HS-27A (cell line): ENCODE measurements at regions not wholly inside any gene's neighbourhood (a gene's known extent, or its start where the extent isn't known, plus 50 kb on each side); places are given as distances from the start of the nearest gene placed in this dataset.
"Not testable (repeated sequence)": the region's sequence is repeated elsewhere in the genome, so short reads cannot be mapped to it uniquely, and the experiment has no call there.

Experiments used
- DNase-seq: peaks from one replicate; pipeline ENCODE4 v3.0.0-alpha.2; 2012; ENCODE audit warnings: low read depth, missing footprints

DNA sequence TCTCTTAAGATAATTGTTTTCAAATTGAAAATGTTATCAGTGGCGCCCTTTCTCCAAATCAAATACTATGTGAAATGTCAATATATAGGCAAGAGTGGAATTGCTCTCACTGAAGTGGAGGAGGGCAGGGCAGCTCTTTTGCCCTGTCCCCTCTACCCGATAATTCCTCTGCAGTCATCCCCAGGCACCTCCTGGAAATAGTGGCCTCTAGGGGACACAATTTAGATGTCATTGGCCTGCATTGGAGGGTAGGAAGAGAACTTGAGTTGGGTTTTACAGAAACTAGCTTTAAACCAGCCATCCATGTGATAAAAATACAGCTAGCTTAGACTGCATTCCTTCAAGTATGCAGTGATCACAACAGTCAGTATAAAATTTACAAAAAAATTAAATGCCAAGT is 288.9 kb downstream of the EDEM1 start:
- no peak for DNase-seq

DNA sequence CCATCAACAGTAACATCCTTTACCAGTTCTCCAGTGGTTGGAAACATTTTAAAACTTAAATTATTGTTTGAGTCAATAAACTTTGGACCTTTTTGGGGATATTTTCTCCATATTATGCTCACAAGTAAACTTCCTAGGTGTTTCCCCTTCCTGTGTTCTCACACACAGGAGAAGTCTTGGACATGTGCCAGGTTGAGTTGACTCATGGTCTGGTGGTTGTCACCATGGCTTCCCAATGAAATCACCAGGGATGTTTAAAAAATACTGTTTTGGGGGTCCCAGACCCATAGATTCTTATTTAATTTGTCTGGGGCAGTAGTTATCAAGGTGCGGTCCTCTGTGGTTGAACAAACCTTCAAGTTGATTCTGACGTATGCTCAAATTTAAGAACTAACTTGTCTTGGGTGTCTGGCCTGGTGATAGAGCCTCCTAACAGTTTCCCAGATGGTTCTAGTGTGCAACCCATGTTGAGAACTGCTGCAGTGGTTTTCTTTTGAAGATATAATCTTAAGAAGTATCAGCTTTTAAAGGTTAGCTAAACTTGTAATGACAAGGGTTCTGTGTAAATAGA is 291.8 kb downstream of the EDEM1 start:
- DNase-seq: no peak

DNA sequence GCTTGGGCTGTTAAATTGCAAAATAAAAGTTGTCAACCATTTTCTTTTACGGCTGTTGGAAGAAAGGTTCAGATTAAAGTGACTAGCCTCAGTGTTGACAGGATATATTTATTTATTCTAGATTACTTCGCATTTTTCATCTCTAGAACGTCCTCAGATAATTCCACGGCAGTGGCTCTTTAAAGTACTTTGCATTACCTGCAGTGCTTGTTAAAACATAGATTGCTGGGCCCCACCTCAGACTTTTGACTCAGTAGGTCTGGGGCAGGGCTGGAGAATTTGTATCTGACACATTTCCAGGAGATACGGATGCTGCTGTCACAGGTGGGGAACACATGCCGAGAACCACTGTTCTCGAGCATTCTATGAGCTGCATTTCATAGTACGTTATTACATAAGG is 292.7 kb downstream of the EDEM1 start:
- no peak for DNase-seq

DNA sequence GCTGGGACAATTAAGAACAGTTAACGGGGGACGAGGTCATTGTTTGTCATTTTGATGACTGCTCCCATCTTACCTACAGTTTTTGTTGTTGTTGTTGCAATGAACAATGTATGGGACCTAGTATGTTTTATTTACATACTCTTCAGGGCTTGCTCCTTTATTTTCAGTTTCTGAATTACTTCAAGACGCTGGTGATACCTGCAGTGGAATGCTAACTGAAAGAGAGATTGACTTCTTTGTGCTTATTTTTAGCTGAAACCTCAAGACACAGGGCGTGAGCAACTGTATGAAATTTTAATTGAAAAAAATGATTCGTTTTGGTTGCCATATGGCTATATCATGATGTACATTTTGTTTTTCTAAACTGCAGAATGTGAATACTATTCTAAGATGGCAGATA is 297.9 kb downstream of the EDEM1 start:
- DNase-seq: no peak

DNA sequence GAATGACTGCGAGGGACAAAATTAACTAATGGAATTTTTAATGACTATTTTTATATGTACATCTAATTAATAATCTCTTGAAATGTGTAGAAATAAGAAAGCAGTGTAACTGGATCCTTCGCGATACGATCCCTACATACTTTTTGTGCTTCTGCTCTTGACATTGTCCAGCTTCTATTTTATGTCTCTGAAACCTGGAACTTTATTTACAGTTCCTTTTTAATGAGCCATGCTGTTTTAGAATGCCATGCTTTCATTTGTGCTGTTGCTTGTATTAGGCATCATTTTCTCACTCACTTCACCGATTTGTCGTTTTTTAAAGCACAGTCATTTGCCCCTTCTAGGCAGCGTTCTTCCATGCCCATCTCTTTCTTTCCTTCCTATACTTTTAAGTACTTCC is 301.3 kb downstream of the EDEM1 start:
- no peak for DNase-seq

DNA sequence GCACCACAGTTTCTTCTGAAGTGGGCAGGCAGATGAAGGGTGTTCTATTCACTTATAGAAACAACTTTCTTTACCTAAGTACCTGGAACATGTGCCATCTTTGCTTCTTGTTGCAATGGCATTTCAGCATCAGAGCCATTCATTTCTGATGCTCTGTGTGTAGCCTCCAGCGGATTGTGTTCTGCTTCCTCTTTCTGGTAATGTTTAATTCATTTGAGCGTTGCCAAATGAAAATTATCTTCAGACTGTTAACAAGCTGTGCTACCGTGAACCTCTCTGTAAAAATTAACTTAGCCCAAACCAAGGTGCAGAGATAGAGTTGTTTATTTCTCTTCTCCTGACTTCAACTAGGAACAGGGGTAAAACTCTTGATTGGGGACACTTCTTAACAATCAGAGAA is 302.0 kb downstream of the EDEM1 start:
- no peak for DNase-seq

DNA sequence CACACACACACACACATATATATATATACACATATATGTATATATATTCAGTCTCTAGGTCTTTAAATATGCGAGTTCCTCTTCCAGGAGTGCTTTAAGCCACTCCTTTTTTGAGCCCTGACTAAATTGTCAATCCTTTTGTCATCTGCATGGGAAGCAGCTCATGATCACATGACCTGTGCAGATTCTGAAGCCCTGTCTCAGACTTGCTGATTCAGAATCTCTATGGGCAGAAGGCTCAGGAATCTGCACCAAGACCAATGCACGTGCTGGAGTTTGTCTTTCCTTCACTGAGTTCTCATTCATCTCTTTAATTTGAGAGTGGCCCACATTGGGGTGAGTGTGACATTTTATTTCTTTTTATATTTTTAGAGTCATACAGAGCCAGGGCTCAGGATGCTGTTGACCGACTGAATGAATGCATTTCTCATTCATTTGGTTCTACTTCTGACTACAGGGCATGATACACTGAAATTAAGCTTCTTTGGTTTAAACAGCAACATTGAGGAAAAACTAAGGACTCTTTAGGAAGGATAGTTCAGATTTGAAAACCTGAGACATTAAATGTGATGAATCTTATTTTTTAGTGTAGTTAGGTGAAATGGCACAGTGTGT is 307.5 kb downstream of the EDEM1 start:
- no peak for DNase-seq

DNA sequence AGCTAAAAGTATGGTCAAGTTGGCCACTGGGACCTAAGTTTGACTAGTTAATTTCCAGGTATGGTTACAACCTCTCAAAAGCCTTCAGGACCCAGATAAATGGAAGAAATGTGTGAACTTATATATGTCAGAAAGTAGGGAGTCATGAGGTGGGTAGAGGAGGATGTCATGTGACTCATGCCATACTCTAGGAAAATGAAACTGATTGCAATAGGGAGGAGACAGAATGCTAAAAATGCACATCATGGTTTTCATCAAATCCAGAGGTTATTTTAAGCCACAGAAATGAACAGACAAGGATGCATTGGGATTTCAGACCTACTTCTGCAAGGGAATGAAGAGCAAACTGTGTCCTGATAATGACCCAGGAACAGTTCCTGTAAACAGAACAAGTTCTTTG is 310.0 kb downstream of the EDEM1 start:
- DNase-seq: no peak

DNA sequence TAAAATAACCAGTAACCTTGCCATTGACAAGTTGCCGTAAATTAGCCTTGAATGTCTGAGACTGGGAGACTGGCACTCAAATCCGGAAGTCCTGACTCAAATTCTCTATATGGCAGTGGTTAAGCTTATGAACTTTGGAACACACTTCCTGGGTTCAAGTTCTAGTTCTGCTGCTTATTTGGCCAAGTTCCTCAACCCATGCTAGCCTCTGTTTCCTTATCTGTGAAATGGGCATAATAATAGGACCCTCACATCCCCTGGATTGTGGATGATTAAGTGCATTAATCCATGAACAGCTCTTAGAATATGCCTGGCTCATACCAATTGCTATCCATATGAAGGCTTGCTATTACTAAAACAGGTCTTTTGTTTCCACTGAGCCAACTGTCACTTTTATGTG is 311.5 kb downstream of the EDEM1 start:
- no peak for DNase-seq

DNA sequence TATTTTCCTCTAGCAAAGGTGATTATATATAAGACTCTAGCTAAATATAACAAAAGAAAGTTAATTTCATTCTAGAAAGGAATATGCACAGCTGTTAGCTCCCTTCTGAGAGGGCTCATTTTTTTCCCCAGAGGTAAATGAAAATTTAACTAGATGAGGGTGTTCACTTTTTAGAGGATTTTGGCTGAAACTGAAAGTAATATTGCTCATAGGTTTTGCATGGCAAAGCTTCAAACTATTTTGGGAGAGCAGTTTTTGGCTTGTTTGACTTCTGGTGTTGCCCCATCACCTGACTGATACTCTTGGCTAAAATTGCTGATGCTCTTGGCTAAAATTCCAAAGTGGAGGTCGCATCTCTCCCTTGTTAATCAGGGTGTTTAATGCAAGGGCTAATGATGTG is 311.9 kb downstream of the EDEM1 start:
- DNase-seq: no peak

DNA sequence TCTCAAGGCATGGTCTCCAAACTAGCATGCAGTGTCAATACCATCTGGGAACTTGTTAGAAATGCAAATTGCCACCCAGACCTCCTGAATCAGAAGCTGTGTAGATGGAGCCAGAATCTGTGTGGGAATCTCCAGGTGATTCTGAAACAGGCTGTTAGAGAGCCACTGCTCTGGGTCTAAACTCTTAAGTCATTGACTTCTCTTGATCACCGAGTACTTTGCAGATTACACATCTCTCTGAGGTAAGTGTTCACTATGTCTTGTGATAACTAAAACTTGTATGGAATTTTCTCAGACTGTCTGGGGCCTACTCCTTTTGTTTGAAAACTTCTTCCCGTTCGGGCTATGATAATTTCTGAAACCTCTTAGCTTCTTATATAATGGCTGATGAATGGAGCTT is 315.6 kb downstream of the EDEM1 start:
- no peak for DNase-seq

DNA sequence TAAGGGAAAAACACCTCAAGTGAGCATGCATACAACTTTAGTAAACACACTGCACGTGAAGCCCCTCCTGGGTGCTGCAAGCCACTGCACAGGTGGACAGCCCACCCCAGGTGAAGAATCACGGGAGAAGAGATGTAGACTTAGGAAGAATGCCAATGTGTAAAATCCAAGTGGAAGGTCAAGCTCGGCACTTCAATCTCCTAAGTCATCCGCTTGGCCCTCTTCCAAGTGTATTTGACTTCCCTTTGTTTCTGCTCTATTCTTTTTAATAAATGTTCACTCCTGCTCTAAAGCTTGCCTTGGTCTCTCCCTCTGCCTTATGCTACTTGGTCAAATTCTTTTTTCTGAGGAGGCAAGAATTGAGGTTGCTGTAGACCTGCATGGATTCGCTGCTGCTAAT is 316.6 kb downstream of the EDEM1 start:
- no peak for DNase-seq

DNA sequence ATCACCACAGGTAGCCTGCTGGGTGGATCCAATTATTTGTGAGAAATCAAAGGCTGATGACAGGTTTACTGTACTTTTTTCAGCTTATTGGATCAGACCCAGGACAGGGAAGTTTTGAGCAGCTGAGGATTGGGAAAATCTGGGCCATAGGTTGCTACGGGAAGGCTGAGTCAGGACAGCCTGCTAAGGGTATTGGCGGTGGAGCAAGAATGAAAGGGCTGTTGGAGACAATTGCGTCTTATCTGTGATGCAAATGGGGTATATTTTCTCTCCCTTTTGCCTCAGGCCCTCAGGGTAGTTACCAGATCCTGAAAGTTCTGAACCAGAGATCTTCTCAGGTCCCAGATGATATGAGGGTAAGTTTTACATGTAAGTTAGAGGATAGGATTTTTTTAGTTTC is 317.7 kb downstream of the EDEM1 start:
- no peak for DNase-seq

DNA sequence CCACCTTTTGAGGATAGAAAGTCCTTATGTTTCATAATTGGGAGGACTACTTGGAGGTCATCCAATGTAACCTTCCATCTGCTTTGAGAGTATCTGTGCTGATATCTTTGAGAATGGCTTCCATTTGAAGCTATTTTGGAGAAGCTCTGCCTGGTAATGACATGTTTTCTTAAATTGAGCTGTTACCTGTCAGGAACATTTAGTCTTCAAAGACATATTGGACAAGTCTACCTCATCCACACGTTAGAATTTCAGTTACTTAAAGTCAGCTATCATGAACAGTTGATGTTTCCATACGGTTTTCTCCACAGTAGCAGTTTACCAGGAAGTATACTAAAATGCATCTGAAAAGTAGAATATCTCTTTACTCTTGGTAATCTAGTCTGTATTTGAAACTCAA is 318.5 kb downstream of the EDEM1 start:
- no peak for DNase-seq

DNA sequence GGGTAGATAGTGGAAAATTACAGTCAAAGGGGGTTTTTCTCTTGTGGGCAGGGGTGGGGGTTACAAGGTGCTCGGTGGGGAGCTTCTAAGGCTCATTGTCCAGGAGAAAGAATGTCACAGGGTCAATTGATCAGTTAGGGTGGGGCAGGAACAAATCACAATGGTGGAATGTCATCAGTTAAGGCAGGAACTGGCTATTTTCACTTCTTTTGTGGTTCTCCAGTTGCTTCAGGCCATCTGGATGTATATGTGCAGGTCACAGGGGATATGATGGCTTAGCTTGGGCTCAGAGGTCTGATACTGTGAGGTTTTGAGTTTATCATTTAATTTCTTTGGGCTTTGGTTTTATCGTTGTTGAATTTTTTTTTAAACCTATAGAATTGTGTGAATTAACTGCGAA is 321.4 kb downstream of the EDEM1 start:
- DNase-seq: not testable (repeated sequence)

DNA sequence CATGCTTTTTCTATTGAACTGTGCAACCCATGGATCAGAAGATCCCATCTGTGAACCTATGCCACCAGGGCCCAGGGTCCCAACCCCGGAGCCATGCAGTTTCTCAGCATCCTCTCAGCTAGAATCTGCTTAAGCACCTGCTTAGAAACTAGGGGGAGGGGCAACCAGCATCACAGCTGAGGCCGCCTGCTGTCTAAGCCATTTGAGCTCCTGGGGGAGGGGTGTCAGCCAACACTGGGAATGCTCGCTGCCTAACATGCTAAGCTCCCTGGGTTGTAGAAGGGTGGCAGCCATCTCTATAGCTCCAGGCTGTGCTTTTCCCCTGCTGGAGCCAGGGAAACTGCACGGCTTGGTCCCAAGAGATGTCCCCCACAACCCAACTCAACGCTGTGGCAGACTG is 322.8 kb downstream of the EDEM1 start:
- no peak for DNase-seq

DNA sequence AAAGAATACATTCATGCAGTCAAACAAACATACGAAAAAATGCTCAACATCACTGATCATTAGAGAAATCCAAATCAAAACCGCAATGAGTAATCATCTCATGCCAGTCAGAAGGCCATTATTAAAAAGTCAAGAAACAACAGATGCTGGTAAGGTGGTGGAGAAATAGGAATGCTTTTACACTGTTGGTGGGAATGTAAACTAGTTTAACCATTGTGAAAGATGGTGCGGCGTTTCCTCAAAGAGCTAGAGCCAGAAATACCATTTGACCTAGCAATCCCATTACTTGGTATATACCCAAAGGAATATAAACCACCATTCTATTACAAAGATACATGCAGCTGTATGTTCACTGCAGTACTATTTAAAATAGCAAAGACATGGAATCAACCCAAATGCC is 330.4 kb downstream of the EDEM1 start:
- no peak for DNase-seq

DNA sequence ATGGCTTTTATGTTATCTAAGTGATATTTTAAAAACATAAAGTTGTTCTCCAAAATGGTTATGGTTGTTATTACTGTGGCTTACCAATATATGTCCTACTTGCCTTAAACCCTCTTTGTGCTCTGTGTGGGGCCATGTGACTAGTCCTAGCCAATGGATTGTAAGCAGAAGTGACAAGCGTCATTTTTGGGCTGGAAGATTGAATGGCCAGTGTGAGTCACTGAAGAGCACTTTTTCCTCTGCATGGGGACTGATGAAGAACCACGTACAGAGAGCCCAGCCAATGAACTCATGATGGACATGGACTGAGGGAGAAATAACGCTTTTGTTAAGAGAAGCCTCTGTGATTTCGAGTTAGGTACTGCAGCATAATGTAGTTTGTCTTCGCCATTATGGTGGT is 332.7 kb downstream of the EDEM1 start:
- DNase-seq: no peak

DNA sequence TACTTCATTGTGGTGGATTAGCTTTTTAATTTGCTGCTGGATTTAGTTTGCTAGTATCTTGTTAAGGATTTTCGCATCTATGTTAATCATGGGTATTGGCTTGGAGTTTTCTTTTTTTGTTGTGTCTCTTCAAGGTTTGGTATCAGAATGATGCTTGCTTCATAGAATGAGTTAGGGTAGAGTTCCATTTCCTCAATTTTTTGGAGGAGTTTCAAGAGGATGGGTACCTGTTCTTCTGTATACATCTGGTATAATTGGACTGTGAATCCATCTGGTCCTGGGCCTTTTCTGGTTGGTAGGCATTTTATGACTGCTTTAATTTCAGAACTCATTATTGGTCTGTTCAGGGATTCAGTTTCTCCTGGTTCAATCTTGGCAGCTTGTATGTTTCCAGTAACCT is 335.6 kb downstream of the EDEM1 start:
- no peak for DNase-seq

DNA sequence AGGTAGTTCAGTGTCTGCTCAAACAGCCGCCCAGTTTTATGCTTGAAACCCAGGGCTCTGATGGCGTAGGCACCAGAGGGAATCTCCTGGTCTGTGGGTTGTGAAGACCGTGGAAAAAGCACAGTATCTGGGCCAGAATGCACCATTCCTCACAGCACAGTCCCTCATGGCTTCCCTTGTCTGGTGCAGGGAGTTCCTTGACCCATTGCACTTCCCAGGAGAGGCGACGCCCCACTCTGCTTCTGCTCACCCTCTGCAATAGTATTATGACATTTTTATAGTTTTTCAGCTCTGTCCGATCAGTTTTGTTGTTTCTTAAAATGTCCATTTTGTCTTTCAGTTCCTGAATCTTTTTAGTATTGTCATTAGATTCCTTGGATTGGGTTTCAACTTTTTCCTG is 343.5 kb downstream of the EDEM1 start:
- DNase-seq: no peak

DNA sequence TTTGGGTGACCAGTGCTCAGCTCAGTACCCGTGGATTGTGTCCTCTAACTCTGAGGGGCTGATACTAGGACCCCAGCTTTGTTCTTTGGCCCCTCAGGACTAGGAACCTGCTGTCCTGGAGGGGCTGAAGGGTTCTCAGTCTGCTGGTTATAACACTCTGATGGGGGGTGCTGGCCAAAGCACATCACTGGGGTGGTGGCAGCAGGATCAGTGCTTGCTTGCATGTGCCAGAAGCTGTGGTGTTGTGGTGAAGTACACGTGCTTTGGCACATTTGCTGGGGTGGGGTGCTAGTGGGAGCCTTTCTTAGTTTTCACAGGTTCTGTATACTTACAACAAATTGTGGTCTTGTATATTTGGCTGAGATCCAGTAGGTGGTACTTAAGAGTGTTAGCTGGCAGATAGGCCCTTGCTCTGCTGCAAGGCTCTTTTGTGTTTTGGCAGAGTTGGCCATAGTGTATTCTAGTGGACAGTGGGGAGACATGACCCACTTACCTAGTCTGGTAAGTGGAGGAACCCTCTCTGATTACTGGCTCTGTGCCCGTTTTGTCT is 344.3 kb downstream of the EDEM1 start:
- DNase-seq: no peak

DNA sequence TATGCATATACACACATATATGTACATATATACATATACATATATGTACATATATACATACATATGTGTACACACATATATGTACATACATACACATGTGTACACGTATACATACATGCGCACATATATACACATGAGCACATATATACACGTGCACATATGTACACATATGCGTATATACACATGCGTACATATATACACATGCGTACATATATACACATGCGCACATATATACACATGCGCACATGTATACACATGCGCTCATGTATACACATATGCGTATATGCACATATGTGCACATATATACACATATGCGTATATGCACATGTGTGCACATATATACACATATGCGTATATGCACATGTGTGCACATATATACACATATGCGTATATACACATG is 353.0 kb downstream of the EDEM1 start:
- DNase-seq: no peak

DNA sequence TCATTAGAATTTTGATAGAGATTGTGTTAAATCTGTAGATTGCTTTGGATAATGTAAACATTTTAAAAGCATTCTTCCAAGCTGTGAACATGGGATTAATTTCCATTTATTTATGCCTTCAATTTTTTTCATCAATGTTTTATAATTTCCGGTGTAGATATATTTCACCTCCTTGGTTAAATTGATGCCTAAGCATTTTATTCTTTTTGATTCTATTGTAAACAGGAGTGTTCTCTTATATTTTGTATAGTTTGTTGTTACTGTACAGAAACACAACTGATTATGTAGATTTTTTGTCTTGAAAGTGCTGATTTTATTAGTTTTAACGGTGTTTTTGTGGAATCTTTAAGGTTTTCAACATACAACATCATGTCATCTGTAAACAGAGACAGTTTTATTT is 355.0 kb downstream of the EDEM1 start:
- DNase-seq: no peak

DNA sequence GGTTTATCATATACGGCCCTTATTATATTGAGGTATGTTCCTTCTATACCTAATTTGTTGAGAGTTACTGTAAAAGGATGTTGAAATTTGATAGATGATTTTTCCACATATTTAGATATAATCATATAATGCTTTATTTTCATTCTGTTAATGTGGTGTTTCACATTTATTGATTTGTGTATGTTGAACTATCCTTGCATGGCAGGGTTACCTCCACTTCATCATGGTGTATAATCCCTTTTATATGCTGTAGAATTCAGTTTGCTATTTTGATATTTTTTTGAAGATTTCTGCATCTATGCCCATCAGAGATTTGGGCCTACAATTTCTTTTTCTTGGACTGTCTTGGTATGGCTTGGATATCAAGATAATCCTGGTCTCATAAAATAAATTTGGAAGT is 355.5 kb downstream of the EDEM1 start:
- DNase-seq: no peak
